Stimulated activated CD4-positive, alpha-beta T cell treated with anti-CD3 and anti-CD28 coated beads, Interleukin-2, amount 100 ng/mL, for 48 hours (primary cell): ENCODE measurements at regions not wholly inside any gene's neighbourhood (a gene's known extent, or its start where the extent isn't known, plus 50 kb on each side); places are given as distances from the start of the nearest gene placed in this dataset.
"Not testable (repeated sequence)": the region's sequence is repeated elsewhere in the genome, so short reads cannot be mapped to it uniquely, and the experiment has no call there.

Experiments used
- DNase-seq, 2 donors: peaks; one replicate each; pipeline ENCODE4 v3.0.0-alpha.2; 2020

GRCh38 chr2:52501715-52502475, 1265.7 kb upstream of the CHAC2 start:
- no peak for DNase-seq

- DNase-seq, result no peak
Observed at GRCh38 chr2:52500561-52500960, 1267.0 kb upstream of the CHAC2 start.

- no peak for DNase-seq
Observed at GRCh38 chr2:52498077-52498750, 1269.4 kb upstream of the CHAC2 start.

GRCh38 chr2:52495816-52496215, 1271.8 kb upstream of the CHAC2 start:
- DNase-seq, result no peak

- no peak for DNase-seq
Observed at GRCh38 chr2:52477166-52477565, 1290.4 kb upstream of the CHAC2 start.

- DNase-seq, result no peak
Observed at GRCh38 chr2:52475590-52475989, 1292.0 kb upstream of the CHAC2 start.

- no peak for DNase-seq
Observed at GRCh38 chr2:52474091-52474490, 1293.5 kb upstream of the CHAC2 start.

- no peak for DNase-seq
Observed at GRCh38 chr2:52473526-52473925, 1294.1 kb upstream of the CHAC2 start.

- not testable (repeated sequence) for DNase-seq
Observed at GRCh38 chr2:52470457-52470856, 1297.1 kb upstream of the CHAC2 start.

GRCh38 chr2:52467189-52467588, 1300.4 kb upstream of the CHAC2 start:
- DNase-seq, result no peak

- no peak for DNase-seq
Observed at GRCh38 chr2:52465287-52465686, 1302.3 kb upstream of the CHAC2 start.

GRCh38 chr2:52463457-52463856, 1304.1 kb upstream of the CHAC2 start:
- DNase-seq, result no peak

- no peak for DNase-seq
Observed at GRCh38 chr2:52456561-52457377, 1310.8 kb upstream of the CHAC2 start.

- no peak for DNase-seq
Observed at GRCh38 chr2:52454962-52455361, 1312.6 kb upstream of the CHAC2 start.

GRCh38 chr2:52452201-52452600, 1315.4 kb upstream of the CHAC2 start:
- no peak for DNase-seq

- no peak for DNase-seq
Observed at GRCh38 chr2:52445686-52446085, 1321.9 kb upstream of the CHAC2 start.

- no peak for DNase-seq
Observed at GRCh38 chr2:52431352-52431760, 1336.2 kb upstream of the CHAC2 start.

GRCh38 chr2:52429740-52430139, 1337.9 kb upstream of the CHAC2 start:
- DNase-seq, result no peak

- DNase-seq, result no peak
Observed at GRCh38 chr2:52429171-52429570, 1338.4 kb upstream of the CHAC2 start.

GRCh38 chr2:52428224-52428623, 1339.4 kb upstream of the CHAC2 start:
- no peak for DNase-seq

GRCh38 chr2:52423655-52424054, 1343.9 kb upstream of the CHAC2 start:
- no peak for DNase-seq

- DNase-seq, result no peak
Observed at GRCh38 chr2:52423111-52423510, 1344.5 kb upstream of the CHAC2 start.

- no peak for DNase-seq
Observed at GRCh38 chr2:52416340-52416739, 1351.3 kb upstream of the CHAC2 start.
